WTC11 (cell line): ENCODE measurements at regions not wholly inside any gene's neighbourhood (a gene's known extent, or its start where the extent isn't known, plus 50 kb on each side); places are given as distances from the start of the nearest gene placed in this dataset.

Experiments used
- CREB1 ChIP-seq: sonication (generic); formaldehyde crosslinking; IDR thresholded peaks from 2 replicates; pipeline ENCODE4 v1.8.0; 2023; ENCODE audit warnings: mild to moderate bottlenecking, missing genetic modification reagents
- ELF4 ChIP-seq: sonication (generic); formaldehyde crosslinking; IDR thresholded peaks from 2 replicates; pipeline ENCODE4 v1.8.1; 2022; ENCODE audit warnings: low read depth, mild to moderate bottlenecking, moderate library complexity, missing genetic modification reagents
- SMAD4 ChIP-seq: sonication (generic); formaldehyde crosslinking; IDR thresholded peaks from 2 replicates; pipeline ENCODE4 v1.8.0; 2022; ENCODE audit warnings: mild to moderate bottlenecking, missing genetic modification reagents
- TCF7 ChIP-seq: sonication (generic); formaldehyde crosslinking; IDR thresholded peaks from 2 replicates; pipeline ENCODE4 v1.8.0; 2022; ENCODE audit warnings: mild to moderate bottlenecking, low read depth, missing genetic modification reagents, moderate library complexity
- ZBTB21 ChIP-seq: sonication (generic); formaldehyde crosslinking; IDR thresholded peaks from 2 replicates; pipeline ENCODE4 v1.8.1; 2023; ENCODE audit warnings: mild to moderate bottlenecking, missing genetic modification reagents, borderline replicate concordance
- ZNF121 ChIP-seq: sonication (generic); formaldehyde crosslinking; IDR thresholded peaks from 2 replicates; pipeline ENCODE4 v1.8.0; 2023; ENCODE audit warnings: missing genetic modification reagents
- TF ChIP-seq, protein P1 (sequence below): sonication (generic); formaldehyde crosslinking; IDR thresholded peaks from 2 replicates; pipeline ENCODE4 v1.8.0; 2022; ENCODE audit warnings: mild to moderate bottlenecking, missing genetic modification reagents
- TF ChIP-seq, protein P2 (sequence below): fragments of 200-600 bp; IDR thresholded peaks from 2 replicates; pipeline ENCODE4 v1.8.0; 2022; ENCODE audit warnings: antibody characterized with exemption
- TF ChIP-seq, protein P3 (sequence below): sonication (generic); formaldehyde crosslinking; IDR thresholded peaks from 2 replicates; pipeline ENCODE4 v1.8.0; 2022; ENCODE audit warnings: mild to moderate bottlenecking, missing genetic modification reagents
- TF ChIP-seq, protein P4 (sequence below): sonication (generic); formaldehyde crosslinking; IDR thresholded peaks from 2 replicates; pipeline ENCODE4 v1.8.0; 2022; ENCODE audit warnings: mild to moderate bottlenecking, missing genetic modification reagents
- TF ChIP-seq, protein P5 (sequence below): sonication (generic); formaldehyde crosslinking; conservative IDR thresholded peaks from 2 replicates; pipeline ENCODE4 v1.8.1; 2022; ENCODE audit warnings: mild to moderate bottlenecking, missing genetic modification reagents
- TF ChIP-seq, protein P6 (sequence below): sonication (generic); formaldehyde crosslinking; IDR thresholded peaks from 2 replicates; pipeline ENCODE4 v1.8.0; 2023; ENCODE audit warnings: missing genetic modification reagents

DNA sequence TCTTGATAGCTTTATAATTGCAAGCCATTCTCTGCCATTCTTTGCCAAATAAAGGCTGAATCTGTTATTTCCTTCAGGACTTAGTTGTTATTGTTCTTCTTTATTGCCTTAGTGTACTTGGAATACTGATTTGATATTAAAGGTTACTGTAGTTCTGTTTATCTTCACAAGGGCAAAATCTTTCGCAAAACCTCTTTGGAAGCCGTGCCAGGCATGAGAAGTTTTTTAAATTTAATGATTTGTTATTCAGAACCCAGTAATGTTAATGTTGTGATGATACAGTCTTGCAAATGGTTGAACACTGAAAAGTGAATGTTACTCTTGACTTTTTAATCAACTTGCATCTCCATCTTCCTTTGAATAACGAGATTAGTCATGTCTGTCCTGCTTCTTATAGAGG lies 1225.2 kb upstream of the GOT2 start:
- TF ChIP-seq, protein P1, sequence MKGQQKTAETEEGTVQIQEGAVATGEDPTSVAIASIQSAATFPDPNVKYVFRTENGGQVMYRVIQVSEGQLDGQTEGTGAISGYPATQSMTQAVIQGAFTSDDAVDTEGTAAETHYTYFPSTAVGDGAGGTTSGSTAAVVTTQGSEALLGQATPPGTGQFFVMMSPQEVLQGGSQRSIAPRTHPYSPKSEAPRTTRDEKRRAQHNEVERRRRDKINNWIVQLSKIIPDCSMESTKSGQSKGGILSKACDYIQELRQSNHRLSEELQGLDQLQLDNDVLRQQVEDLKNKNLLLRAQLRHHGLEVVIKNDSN (CRISPR knock-in tag), result no peak
- TF ChIP-seq, protein P2, sequence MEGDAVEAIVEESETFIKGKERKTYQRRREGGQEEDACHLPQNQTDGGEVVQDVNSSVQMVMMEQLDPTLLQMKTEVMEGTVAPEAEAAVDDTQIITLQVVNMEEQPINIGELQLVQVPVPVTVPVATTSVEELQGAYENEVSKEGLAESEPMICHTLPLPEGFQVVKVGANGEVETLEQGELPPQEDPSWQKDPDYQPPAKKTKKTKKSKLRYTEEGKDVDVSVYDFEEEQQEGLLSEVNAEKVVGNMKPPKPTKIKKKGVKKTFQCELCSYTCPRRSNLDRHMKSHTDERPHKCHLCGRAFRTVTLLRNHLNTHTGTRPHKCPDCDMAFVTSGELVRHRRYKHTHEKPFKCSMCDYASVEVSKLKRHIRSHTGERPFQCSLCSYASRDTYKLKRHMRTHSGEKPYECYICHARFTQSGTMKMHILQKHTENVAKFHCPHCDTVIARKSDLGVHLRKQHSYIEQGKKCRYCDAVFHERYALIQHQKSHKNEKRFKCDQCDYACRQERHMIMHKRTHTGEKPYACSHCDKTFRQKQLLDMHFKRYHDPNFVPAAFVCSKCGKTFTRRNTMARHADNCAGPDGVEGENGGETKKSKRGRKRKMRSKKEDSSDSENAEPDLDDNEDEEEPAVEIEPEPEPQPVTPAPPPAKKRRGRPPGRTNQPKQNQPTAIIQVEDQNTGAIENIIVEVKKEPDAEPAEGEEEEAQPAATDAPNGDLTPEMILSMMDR, result no peak
- TF ChIP-seq SMAD4 (CRISPR knock-in tag) (no peak), ZNF121 (CRISPR knock-in tag) (no peak), TCF7 (CRISPR knock-in tag) (no peak), CREB1 (CRISPR knock-in tag) (no peak), ELF4 (CRISPR knock-in tag) (no peak), ZBTB21 (no peak)
- TF ChIP-seq, protein P3, sequence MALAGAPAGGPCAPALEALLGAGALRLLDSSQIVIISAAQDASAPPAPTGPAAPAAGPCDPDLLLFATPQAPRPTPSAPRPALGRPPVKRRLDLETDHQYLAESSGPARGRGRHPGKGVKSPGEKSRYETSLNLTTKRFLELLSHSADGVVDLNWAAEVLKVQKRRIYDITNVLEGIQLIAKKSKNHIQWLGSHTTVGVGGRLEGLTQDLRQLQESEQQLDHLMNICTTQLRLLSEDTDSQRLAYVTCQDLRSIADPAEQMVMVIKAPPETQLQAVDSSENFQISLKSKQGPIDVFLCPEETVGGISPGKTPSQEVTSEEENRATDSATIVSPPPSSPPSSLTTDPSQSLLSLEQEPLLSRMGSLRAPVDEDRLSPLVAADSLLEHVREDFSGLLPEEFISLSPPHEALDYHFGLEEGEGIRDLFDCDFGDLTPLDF (CRISPR knock-in tag), result no peak
- TF ChIP-seq, protein P4, sequence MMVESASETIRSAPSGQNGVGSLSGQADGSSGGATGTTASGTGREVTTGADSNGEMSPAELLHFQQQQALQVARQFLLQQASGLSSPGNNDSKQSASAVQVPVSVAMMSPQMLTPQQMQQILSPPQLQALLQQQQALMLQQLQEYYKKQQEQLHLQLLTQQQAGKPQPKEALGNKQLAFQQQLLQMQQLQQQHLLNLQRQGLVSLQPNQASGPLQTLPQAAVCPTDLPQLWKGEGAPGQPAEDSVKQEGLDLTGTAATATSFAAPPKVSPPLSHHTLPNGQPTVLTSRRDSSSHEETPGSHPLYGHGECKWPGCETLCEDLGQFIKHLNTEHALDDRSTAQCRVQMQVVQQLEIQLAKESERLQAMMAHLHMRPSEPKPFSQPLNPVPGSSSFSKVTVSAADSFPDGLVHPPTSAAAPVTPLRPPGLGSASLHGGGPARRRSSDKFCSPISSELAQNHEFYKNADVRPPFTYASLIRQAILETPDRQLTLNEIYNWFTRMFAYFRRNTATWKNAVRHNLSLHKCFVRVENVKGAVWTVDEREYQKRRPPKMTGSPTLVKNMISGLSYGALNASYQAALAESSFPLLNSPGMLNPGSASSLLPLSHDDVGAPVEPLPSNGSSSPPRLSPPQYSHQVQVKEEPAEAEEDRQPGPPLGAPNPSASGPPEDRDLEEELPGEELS (CRISPR knock-in tag), result no peak
- TF ChIP-seq, protein P5, sequence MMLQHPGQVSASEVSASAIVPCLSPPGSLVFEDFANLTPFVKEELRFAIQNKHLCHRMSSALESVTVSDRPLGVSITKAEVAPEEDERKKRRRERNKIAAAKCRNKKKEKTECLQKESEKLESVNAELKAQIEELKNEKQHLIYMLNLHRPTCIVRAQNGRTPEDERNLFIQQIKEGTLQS (CRISPR knock-in tag), result no peak
- TF ChIP-seq, protein P6, sequence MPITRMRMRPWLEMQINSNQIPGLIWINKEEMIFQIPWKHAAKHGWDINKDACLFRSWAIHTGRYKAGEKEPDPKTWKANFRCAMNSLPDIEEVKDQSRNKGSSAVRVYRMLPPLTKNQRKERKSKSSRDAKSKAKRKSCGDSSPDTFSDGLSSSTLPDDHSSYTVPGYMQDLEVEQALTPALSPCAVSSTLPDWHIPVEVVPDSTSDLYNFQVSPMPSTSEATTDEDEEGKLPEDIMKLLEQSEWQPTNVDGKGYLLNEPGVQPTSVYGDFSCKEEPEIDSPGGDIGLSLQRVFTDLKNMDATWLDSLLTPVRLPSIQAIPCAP (CRISPR knock-in tag), result no peak
